ENCODE measurements at regions not wholly inside any gene's neighbourhood (a gene's known extent, or its start where the extent isn't known, plus 50 kb on each side); places are given as distances from the start of the nearest gene placed in this dataset.
"Not testable (repeated sequence)": the region's sequence is repeated elsewhere in the genome, so short reads cannot be mapped to it uniquely, and the experiment has no call there.

- 63% methylated on average over 15 of the region's 22 CpGs for WGBS (ENCODE audit: insufficient coverage)
- H3K27me3 Mint-ChIP-seq = peaks cover 0 to 6% of the 10 kb centered on the region in 2 donors
- Histone ChIP-seq H3K27me3 (replicated peaks in 1 of 2; ENCODE audit: control insufficient read depth in 2 of 2, extremely low read depth in 1 of 2, insufficient read depth in 2 of 2, low read length in 1 of 2) (peaks cover 0 to 27% of the 10 kb centered on the region in 2 experiments), H3K9me3 (no peaks in the 10 kb centered on the region), H3K36me3 (ENCODE audit: control insufficient read depth in 2 of 2, extremely low read depth in 1 of 2, insufficient read depth in 1 of 2, low read length in 1 of 2) (no peaks in the 10 kb centered on the region), H3K27ac (ENCODE audit: low read length) (no peak overlapping the region), H3K4me3 (ENCODE audit: control insufficient read depth in 1 of 2, extremely low read depth in 1 of 2, low read length in 1 of 2) (no peak overlapping the region), H3K4me1 (ENCODE audit: control insufficient read depth in 1 of 2, extremely low read depth in 1 of 2, insufficient read depth in 2 of 2, low read length in 2 of 2) (peaks cover 0 to 2% of the 10 kb centered on the region in 2 experiments)
- DNase-seq = peak; percentile 12 to 81 (median 55)
- ChIA-PET CTCF (interaction anchor here (0.7 to 3.2 kb wide), 10 partner anchors 151 to 189 kb away, joined by 3 to 44 read pairs (median 4); no protein-coding TSS in a partner anchor), POLR2A (no interaction called here)
- no peak overlapping the region for H3K4me3 Mint-ChIP-seq
- peak; percentile 61 to 89 (median 67) for ATAC-seq (replicated peaks in 1 of 4)
- no peaks in the 10 kb centered on the region for H3K36me3 Mint-ChIP-seq
- no peak overlapping the region for H3K27ac Mint-ChIP-seq
- no peaks in the 10 kb centered on the region for H3K9me3 Mint-ChIP-seq
- peaks cover 0 to 4% (median 0%) of the 10 kb centered on the region in 3 donors for H3K4me1 Mint-ChIP-seq
Measured at GRCh38 chr1:9455487-9456234, 83.6 kb upstream of the SLC25A33 start.

GRCh38 chr1:9456833-9457232 lies 82.4 kb upstream of the SLC25A33 start:
- 85% methylated on average over 2 of the region's 4 CpGs for WGBS (ENCODE audit: insufficient coverage)
- no peak for ATAC-seq (replicated peaks in 1 of 4)
- H3K27ac Mint-ChIP-seq = no peak overlapping the region

GRCh38 chr1:9459816-9460407 lies 79.4 kb upstream of the SLC25A33 start:
- ATAC-seq (replicated peaks in 1 of 4) (no peak), DNase-seq (no peak)
- no peak overlapping the region for H3K27ac ChIP-seq (ENCODE audit: low read length)
- H3K27me3 Mint-ChIP-seq = peaks cover 0 to 2% of the 10 kb centered on the region in 2 donors
- H3K4me1 ChIP-seq (ENCODE audit: control insufficient read depth in 1 of 2, extremely low read depth in 1 of 2, insufficient read depth in 2 of 2, low read length in 2 of 2) = peaks cover 0 to 2% of the 10 kb centered on the region in 2 experiments
- H3K36me3 ChIP-seq (ENCODE audit: control insufficient read depth in 2 of 2, extremely low read depth in 1 of 2, insufficient read depth in 1 of 2, low read length in 1 of 2) = no peaks in the 10 kb centered on the region
- ChIA-PET POLR2A (no interaction called here), CTCF (no interaction called here)
- peaks cover 0 to 4% (median 0%) of the 10 kb centered on the region in 3 donors for H3K4me1 Mint-ChIP-seq
- no peaks in the 10 kb centered on the region for H3K9me3 ChIP-seq
- H3K27ac Mint-ChIP-seq = no peak overlapping the region
- H3K36me3 Mint-ChIP-seq = no peaks in the 10 kb centered on the region
- peaks cover 0 to 16% of the 10 kb centered on the region in 2 experiments for H3K27me3 ChIP-seq (replicated peaks in 1 of 2; ENCODE audit: control insufficient read depth in 2 of 2, extremely low read depth in 1 of 2, insufficient read depth in 2 of 2, low read length in 1 of 2)
- H3K4me3 Mint-ChIP-seq = no peak overlapping the region
- no peaks in the 10 kb centered on the region for H3K9me3 Mint-ChIP-seq
- no peak overlapping the region for H3K4me3 ChIP-seq (ENCODE audit: control insufficient read depth in 1 of 2, extremely low read depth in 1 of 2, low read length in 1 of 2)
- 75% methylated on average over 10 of the region's 10 CpGs for WGBS (ENCODE audit: insufficient coverage)

More at GRCh38 chr1:9456833-9457232, 82.4 kb upstream of the SLC25A33 start:
- Mint-ChIP-seq H3K4me1 (peaks cover 0 to 4% (median 0%) of the 10 kb centered on the region in 3 donors), H3K36me3 (no peaks in the 10 kb centered on the region), H3K4me3 (no peak overlapping the region), H3K27me3 (peaks cover 0 to 4% of the 10 kb centered on the region in 2 donors), H3K9me3 (no peaks in the 10 kb centered on the region)
- no peak overlapping the region for H3K27ac ChIP-seq (ENCODE audit: low read length)
- POLR2A ChIA-PET = no interaction called here
- CTCF ChIA-PET = interaction anchor here (0.6 to 3.2 kb wide), 8 partner anchors 24 to 376 kb away, joined by 3 to 44 read pairs (median 6); no protein-coding TSS in a partner anchor
- H3K4me1 ChIP-seq (ENCODE audit: control insufficient read depth in 1 of 2, extremely low read depth in 1 of 2, insufficient read depth in 2 of 2, low read length in 2 of 2) = peaks cover 0 to 2% of the 10 kb centered on the region in 2 experiments
- peaks cover 0 to 27% of the 10 kb centered on the region in 2 experiments for H3K27me3 ChIP-seq (replicated peaks in 1 of 2; ENCODE audit: control insufficient read depth in 2 of 2, extremely low read depth in 1 of 2, insufficient read depth in 2 of 2, low read length in 1 of 2)
- H3K4me3 ChIP-seq (ENCODE audit: control insufficient read depth in 1 of 2, extremely low read depth in 1 of 2, low read length in 1 of 2) = no peak overlapping the region
- no peaks in the 10 kb centered on the region for H3K9me3 ChIP-seq
- no peaks in the 10 kb centered on the region for H3K36me3 ChIP-seq (ENCODE audit: control insufficient read depth in 2 of 2, extremely low read depth in 1 of 2, insufficient read depth in 1 of 2, low read length in 1 of 2)
- no peak for DNase-seq

GRCh38 chr1:9465640-9466039 lies 73.6 kb upstream of the SLC25A33 start:
- H3K36me3 ChIP-seq (ENCODE audit: control insufficient read depth in 2 of 2, extremely low read depth in 1 of 2, insufficient read depth in 1 of 2, low read length in 1 of 2) = no peaks in the 10 kb centered on the region
- ATAC-seq (replicated peaks in 1 of 4) (no peak), DNase-seq (no peak)
- H3K4me1 ChIP-seq (ENCODE audit: control insufficient read depth in 1 of 2, extremely low read depth in 1 of 2, insufficient read depth in 2 of 2, low read length in 2 of 2) = no peaks in the 10 kb centered on the region
- CTCF ChIA-PET = no interaction called here
- H3K9me3 ChIP-seq = no peaks in the 10 kb centered on the region
- Mint-ChIP-seq H3K27me3 (peaks cover 13 to 31% of the 10 kb centered on the region in 2 donors), H3K4me1 (no peaks in the 10 kb centered on the region), H3K9me3 (no peaks in the 10 kb centered on the region), H3K4me3 (no peak overlapping the region), H3K36me3 (no peaks in the 10 kb centered on the region), H3K27ac (no peak overlapping the region)
- WGBS (ENCODE audit: insufficient coverage) = 57% methylated on average over 4 of the region's 9 CpGs
- POLR2A ChIA-PET = no interaction called here
- no peak overlapping the region for H3K4me3 ChIP-seq (ENCODE audit: control insufficient read depth in 1 of 2, extremely low read depth in 1 of 2, low read length in 1 of 2)
- no peak overlapping the region for H3K27ac ChIP-seq (ENCODE audit: low read length)
- H3K27me3 ChIP-seq (replicated peaks in 1 of 2; ENCODE audit: control insufficient read depth in 2 of 2, extremely low read depth in 1 of 2, insufficient read depth in 2 of 2, low read length in 1 of 2) = peaks cover 0 to 43% of the 10 kb centered on the region in 2 experiments

- H3K4me3 ChIP-seq (ENCODE audit: control insufficient read depth in 1 of 2, extremely low read depth in 1 of 2, low read length in 1 of 2) = no peak overlapping the region
- 78% methylated on average over 16 of the region's 29 CpGs for WGBS (ENCODE audit: insufficient coverage)
- no peaks in the 10 kb centered on the region for H3K9me3 Mint-ChIP-seq
- H3K4me1 ChIP-seq (ENCODE audit: control insufficient read depth in 1 of 2, extremely low read depth in 1 of 2, insufficient read depth in 2 of 2, low read length in 2 of 2) = no peaks in the 10 kb centered on the region
- H3K36me3 ChIP-seq (ENCODE audit: control insufficient read depth in 2 of 2, extremely low read depth in 1 of 2, insufficient read depth in 1 of 2, low read length in 1 of 2) = no peaks in the 10 kb centered on the region
- no peak for ATAC-seq (replicated peaks in 1 of 4)
- H3K4me3 Mint-ChIP-seq = no peak overlapping the region
- no peak for DNase-seq
- ChIA-PET CTCF (interaction anchor here in 1 of 2 donors (0.6 kb wide), 1 partner anchor 1287 kb away, joined by 3 read pairs; no protein-coding TSS in a partner anchor), POLR2A (no interaction called here)
- H3K27ac ChIP-seq (ENCODE audit: low read length) = no peak overlapping the region
- H3K27ac Mint-ChIP-seq = no peak overlapping the region
- H3K4me1 Mint-ChIP-seq = no peaks in the 10 kb centered on the region
- no peaks in the 10 kb centered on the region for H3K36me3 Mint-ChIP-seq
- H3K27me3 ChIP-seq (replicated peaks in 1 of 2; ENCODE audit: control insufficient read depth in 2 of 2, extremely low read depth in 1 of 2, insufficient read depth in 2 of 2, low read length in 1 of 2) = peaks cover 0 to 54% of the 10 kb centered on the region in 2 experiments
- peaks cover 17 to 36% of the 10 kb centered on the region in 2 donors for H3K27me3 Mint-ChIP-seq
- H3K9me3 ChIP-seq = no peaks in the 10 kb centered on the region
Measured at GRCh38 chr1:9466780-9467758, 72.2 kb upstream of the SLC25A33 start.

GRCh38 chr1:9469882-9470281 lies 69.4 kb upstream of the SLC25A33 start:
- H3K36me3 Mint-ChIP-seq; H3K9me3 ChIP-seq; CTCF ChIA-PET; DNase-seq; ATAC-seq (replicated peaks in 1 of 4); H3K4me3 ChIP-seq (ENCODE audit: control insufficient read depth in 1 of 2, extremely low read depth in 1 of 2, low read length in 1 of 2); H3K4me1 Mint-ChIP-seq; H3K9me3 Mint-ChIP-seq; H3K4me3 Mint-ChIP-seq; H3K36me3 ChIP-seq (ENCODE audit: control insufficient read depth in 2 of 2, extremely low read depth in 1 of 2, insufficient read depth in 1 of 2, low read length in 1 of 2); H3K4me1 ChIP-seq (ENCODE audit: control insufficient read depth in 1 of 2, extremely low read depth in 1 of 2, insufficient read depth in 2 of 2, low read length in 2 of 2); H3K27ac ChIP-seq (ENCODE audit: low read length); POLR2A ChIA-PET; H3K27ac Mint-ChIP-seq: not testable (repeated sequence)
- H3K27me3 Mint-ChIP-seq = peaks cover 17 to 36% of the 10 kb centered on the region in 2 donors
- 100% methylated on average over 1 of the region's 3 CpGs for WGBS (ENCODE audit: insufficient coverage)
- H3K27me3 ChIP-seq (replicated peaks in 1 of 2; ENCODE audit: control insufficient read depth in 2 of 2, extremely low read depth in 1 of 2, insufficient read depth in 2 of 2, low read length in 1 of 2) = peaks cover 0 to 71% of the 10 kb centered on the region in 2 experiments

Data from T-cell (primary cell).